HUES6 (cell line): ENCODE measurements at regions not wholly inside any gene's neighbourhood (a gene's known extent, or its start where the extent isn't known, plus 50 kb on each side); places are given as distances from the start of the nearest gene placed in this dataset.

Experiments used
- H3K27ac ChIP-seq: 2 replicates; pipeline ENCODE4 v1.7.0; 2013; ENCODE audit warnings: low read depth, mild to moderate bottlenecking, low read length, inconsistent platforms
- H3K27me3 ChIP-seq: 2 replicates; pipeline ENCODE4 v1.6.1; 2013; ENCODE audit warnings: low read length; ENCODE audit not compliant: control insufficient read depth, insufficient read depth
- H3K36me3 ChIP-seq: 2 replicates; pipeline ENCODE4 v1.6.1; 2013; ENCODE audit warnings: low read length; ENCODE audit not compliant: control insufficient read depth, insufficient read depth
- H3K4me1 ChIP-seq: 2 replicates; pipeline ENCODE4 v1.6.1; 2013; ENCODE audit warnings: low read length; ENCODE audit not compliant: control insufficient read depth, insufficient read depth
- H3K4me3 ChIP-seq: 2 replicates; pipeline ENCODE4 v1.5.1; 2013; ENCODE audit warnings: low read depth, low read length
- H3K9ac ChIP-seq: one replicate; pipeline ENCODE4 v1.6.1; 2013; ENCODE audit warnings: mild to moderate bottlenecking, low read length
- H3K9me3 ChIP-seq: 2 replicates; pipeline ENCODE4 v1.6.1; 2013; ENCODE audit warnings: low read depth, low read length; ENCODE audit not compliant: control insufficient read depth, insufficient read depth

DNA sequence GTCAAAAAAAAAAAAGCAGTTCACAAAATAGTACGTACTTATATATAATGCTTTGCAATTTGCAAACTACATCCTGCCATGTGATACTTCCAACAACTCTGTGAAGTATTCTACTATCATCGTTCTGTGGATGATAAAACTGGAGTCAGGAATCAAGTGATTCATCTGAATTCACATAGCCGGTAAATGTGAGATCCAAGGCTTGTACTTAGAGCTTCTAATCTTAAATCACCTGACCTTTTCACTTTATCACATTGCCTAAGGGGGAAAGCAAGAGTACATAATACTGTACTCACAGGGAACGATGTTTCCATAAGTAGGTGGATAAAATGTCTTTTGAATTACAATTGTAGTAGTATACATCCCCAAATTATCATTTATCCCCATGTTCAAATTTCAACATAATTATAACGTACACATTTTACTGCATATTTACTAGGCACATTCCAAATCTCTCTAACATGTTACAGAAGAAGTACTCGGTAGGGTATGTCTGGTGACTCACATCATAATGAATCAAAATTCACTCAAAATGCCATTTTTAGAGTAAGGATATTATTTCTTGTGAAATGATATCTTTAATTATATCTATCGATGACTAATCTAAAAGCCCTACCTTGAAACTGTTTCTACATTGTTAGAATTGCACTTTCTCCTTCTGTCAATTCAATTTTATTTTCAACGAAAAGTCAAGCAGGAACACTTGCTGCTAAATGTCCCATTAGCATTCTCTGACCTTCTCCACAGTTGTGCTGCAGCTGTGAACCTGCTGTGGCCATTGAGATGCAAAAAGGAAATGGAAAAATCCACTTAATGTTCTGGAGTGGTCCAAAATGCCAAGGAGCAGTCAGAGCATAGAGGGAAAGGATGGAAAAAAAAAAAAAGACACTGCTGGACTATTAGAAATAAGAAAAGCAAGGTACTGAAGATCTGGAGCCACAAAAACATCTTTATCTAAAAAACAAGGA lies 78.9 kb downstream of the OR2K2 start:
- no peaks in the 10 kb centered on the region for H3K27me3 ChIP-seq
- H3K36me3 ChIP-seq, result no peaks in the 10 kb centered on the region
- H3K4me3 ChIP-seq, result no peak overlapping the region
- H3K9ac ChIP-seq, result no peak overlapping the region
- no peaks in the 10 kb centered on the region for H3K9me3 ChIP-seq
- 0 out of 2 replicates have a peak overlapping the region, but pooled peaks have one; percentile 26 for H3K27ac ChIP-seq
- peaks cover 6% of the 10 kb centered on the region for H3K4me1 ChIP-seq

DNA sequence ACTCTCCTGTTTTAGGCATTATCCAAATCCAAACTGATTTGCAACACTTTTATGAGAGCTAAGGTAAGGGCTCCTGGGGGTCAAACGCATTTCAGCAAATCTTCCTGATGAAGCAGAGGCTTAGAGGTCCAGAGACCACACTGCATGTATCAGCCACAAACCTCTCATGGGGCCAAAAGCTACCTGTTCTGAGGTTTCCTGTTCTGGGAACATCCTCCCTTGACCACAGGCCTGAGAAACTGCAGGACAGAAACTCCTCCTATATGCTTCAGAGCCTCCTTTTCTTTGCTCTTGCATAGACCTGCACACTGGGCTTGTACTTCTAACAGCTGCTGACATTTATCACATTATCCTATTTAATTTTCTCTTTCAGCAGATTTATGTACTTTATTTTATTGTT lies 92.6 kb downstream of the OR2K2 start:
- Histone ChIP-seq H3K4me3 (no peak overlapping the region), H3K27ac (no peak overlapping the region), H3K9ac (no peak overlapping the region), H3K4me1 (peaks cover 12% of the 10 kb centered on the region), H3K27me3 (no peaks in the 10 kb centered on the region), H3K9me3 (no peaks in the 10 kb centered on the region), H3K36me3 (no peaks in the 10 kb centered on the region)

DNA sequence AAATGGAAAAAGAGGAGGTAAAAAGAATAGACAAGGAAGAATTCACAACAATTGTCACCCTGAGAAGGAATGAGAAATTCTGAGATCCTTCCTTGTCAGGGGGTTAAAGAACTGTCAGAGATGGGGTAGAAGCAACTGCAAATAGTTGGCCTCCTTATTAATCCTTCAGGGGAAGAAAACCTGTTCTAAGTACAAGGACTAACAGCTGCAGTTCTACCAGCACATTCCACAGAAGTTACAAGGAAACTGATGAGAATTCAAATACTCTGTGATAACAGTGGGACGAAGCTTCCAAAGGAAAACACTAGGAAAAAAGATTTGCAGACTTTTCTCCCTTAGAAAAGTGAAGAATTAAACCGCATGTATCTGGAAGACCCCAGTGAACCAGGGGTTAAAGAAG lies 93.7 kb downstream of the OR2K2 start:
- Histone ChIP-seq H3K9ac (no peak overlapping the region), H3K4me1 (peaks cover 14% of the 10 kb centered on the region), H3K27me3 (no peaks in the 10 kb centered on the region), H3K36me3 (no peaks in the 10 kb centered on the region), H3K27ac (no peak overlapping the region), H3K9me3 (no peaks in the 10 kb centered on the region), H3K4me3 (no peak overlapping the region)

DNA sequence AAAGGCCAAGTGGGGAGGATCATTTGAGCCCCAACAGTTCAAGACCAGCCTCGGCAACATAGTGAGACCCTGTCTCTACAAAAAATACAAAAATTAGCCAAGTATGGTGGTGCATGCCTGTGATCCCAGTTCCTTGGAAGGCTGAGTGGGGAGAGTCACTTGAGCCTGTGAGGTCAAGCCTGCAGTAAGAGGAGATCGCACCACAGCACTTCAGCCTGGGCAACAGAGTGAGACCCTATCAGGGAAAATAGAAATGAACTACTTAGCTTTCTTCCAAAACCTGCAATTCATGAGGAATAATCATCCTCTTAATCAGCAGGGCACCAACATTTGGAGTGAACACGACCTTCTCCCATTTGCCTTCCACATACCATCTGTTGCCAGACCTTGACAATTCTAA lies 96.1 kb downstream of the OR2K2 start:
- Histone ChIP-seq H3K27ac (no peak overlapping the region), H3K9me3 (no peaks in the 10 kb centered on the region), H3K36me3 (no peaks in the 10 kb centered on the region)

DNA sequence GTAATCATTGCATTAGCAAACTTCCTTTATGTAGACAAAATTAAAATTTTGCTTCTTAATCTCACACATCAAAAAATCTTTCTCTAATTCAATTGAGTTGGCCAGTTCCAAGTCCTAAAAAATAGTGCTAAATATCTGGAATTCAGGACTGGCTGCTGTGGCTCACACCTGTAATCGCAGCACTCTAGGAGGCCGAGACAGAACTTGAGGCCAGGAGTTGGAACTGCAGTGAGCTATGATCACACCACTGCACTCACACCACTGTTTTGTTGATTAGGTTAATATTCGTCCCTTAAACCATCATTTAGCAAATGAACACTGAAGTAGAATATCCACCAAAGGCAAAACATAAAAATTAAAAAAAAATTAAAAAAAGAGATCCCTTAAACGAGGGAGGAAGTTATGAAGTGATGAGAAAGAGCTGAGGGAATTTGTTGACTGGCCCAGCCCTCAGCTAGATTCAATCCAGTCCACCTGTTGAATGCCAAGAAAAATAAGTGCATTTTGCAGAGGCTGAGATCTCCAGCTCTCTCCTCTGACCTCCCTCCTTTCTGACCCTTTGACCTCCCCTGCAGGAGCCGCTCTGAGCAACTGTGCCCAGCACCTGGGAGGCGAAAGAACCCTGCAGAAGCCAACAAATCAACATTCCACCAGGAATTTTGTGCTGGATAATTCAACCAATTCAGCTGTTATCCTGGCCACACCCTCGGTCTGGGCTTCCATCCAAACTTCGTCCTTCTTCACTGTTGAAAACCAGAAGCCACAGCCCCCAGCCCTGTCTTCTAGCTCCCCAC lies 96.8 kb downstream of the OR2K2 start:
- no peak overlapping the region for H3K27ac ChIP-seq
- H3K9me3 ChIP-seq, result no peaks in the 10 kb centered on the region

More for the DNA sequence above, 96.1 kb downstream of the OR2K2 start:
- H3K4me1 ChIP-seq, result peaks cover 14% of the 10 kb centered on the region
- no peak overlapping the region for H3K9ac ChIP-seq
- no peaks in the 10 kb centered on the region for H3K27me3 ChIP-seq
- H3K4me3 ChIP-seq, result no peak overlapping the region

DNA sequence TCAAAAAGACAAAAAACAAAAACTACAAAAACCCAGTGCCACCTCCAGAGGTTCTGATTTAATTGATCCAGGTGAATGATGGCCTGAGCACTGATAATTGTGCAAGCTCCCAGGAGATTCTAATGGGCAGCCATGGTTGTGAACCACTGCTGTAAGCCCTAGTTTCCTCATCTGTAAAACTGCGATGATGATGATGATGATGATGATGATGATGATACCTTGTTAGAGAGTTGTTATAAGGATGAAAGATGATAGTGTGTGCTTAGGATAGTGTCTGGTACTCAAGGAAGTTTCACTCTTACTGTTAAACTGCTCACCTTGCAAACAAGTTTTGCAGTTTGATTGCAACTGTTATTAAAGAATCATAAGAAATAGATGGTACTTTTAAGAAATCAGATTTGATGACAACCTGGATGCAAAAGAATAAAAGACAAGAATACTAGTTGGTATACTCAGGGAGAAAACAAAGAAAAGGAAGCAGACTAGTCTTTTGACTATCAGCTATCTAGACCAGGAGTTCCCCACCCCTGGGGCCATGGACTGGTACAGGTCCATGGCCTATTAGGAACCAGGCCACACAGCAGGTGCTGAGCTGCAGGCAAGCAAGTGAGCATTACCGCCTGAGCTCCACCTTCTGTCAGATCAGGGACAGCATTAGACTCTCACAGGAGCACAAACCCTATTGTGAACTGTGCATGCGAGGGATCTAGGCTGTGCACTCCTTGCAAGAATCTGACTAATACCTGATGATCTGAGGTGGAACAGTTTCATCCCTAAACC lies 98.0 kb downstream of the OR2K2 start:
- H3K4me1 ChIP-seq, result peaks cover 14% of the 10 kb centered on the region
- H3K4me3 ChIP-seq, result no peak overlapping the region
- H3K27me3 ChIP-seq, result no peaks in the 10 kb centered on the region
- H3K9ac ChIP-seq, result no peak overlapping the region
- H3K9me3 ChIP-seq, result no peaks in the 10 kb centered on the region
- no peak overlapping the region for H3K27ac ChIP-seq
- H3K36me3 ChIP-seq, result no peaks in the 10 kb centered on the region

More for the DNA sequence above, 96.8 kb downstream of the OR2K2 start:
- Histone ChIP-seq H3K4me3 (no peak overlapping the region), H3K9ac (no peak overlapping the region), H3K36me3 (no peaks in the 10 kb centered on the region), H3K27me3 (no peaks in the 10 kb centered on the region), H3K4me1 (peaks cover 14% of the 10 kb centered on the region)

DNA sequence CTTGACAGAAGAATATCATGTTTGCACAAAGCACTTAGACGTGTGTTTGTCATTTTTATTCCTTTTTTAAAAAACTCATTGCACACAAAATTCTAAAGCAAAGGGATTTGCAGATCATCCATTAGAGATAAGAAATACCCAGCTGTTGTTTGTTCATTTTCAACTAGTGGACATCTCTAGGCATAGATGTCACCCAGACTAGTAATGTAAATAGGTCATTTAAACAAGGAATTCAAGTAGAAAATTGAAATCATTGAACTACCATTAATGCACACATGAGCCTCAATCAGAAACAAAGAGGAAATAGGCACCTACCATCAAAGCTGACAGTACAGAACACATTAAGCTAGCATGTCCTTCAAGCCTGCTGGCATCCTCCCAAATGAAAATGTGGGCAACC lies 107.3 kb downstream of the OR2K2 start:
- Histone ChIP-seq H3K4me1 (no peaks in the 10 kb centered on the region), H3K27ac (no peak overlapping the region), H3K36me3 (no peaks in the 10 kb centered on the region), H3K4me3 (no peak overlapping the region), H3K9me3 (no peaks in the 10 kb centered on the region), H3K9ac (no peak overlapping the region), H3K27me3 (no peaks in the 10 kb centered on the region)

DNA sequence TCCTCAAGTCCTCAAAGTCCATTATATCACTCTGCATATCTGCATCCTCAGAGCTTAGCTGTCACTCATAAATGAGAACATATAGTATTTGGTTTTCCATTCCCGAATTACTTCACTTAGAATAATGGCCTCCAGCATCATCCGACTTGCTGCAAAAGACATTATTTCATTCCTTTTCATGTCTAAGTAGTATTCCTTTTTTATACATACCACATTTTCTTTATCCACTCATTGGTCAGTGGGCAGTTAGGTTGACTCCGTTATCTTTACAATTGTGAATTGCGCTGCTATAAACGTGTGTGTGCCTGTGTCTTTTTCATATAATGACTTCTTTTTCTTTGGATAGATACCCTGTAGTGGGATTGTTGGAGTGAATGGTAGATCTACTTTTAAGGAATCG lies 117.2 kb downstream of the OR2K2 start:
- Histone ChIP-seq H3K4me1 (no peaks in the 10 kb centered on the region), H3K9me3 (peaks cover 25% of the 10 kb centered on the region), H3K36me3 (no peaks in the 10 kb centered on the region), H3K9ac (no peak overlapping the region), H3K4me3 (no peak overlapping the region), H3K27me3 (no peaks in the 10 kb centered on the region), H3K27ac (no peak overlapping the region)

DNA sequence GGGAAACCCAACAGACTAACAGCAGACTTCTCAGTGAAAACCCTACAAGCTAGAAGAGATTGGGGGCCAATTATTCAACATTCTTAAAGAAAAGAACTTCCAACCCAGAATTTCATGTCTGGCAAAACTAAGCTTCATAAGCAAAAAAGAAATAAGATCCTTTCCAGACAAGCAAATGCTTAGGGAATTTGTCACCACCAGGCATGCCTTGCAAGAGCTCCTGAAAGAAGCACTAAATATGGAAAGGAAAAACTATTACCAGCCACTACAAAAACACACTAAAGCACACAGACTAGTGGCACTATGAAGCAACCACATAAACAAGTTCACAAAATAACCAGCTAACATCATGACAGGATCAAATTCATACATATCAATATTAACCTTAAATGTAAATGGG lies 131.1 kb downstream of the OR2K2 start:
- H3K36me3 ChIP-seq, result no peaks in the 10 kb centered on the region
- H3K4me1 ChIP-seq, result no peaks in the 10 kb centered on the region
- H3K9ac ChIP-seq, result no peak overlapping the region
- H3K4me3 ChIP-seq, result no peak overlapping the region
- no peaks in the 10 kb centered on the region for H3K27me3 ChIP-seq
- H3K27ac ChIP-seq, result no peak overlapping the region
- H3K9me3 ChIP-seq, result peaks cover 5% of the 10 kb centered on the region; the same call in 1 of the 2 replicates

DNA sequence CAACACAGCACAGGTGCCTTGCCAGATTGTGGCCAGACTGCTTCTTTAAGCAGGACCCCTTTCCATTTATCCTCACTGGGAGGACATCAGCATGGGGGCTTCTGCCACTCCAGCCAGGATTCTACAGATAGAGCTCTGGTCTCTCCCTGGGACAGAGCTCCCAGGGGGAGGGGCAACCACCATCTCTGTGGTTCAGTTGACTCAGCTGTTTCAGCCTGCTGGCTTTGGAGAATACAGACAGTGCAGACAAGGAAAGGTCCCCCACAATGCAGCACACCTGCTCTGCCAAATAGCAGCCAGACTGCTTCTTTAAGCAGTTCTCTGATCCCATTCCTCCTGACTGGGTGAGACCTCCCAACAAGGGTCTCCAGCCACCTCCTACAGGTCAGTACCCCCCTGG lies 132.8 kb downstream of the OR2K2 start:
- no peaks in the 10 kb centered on the region for H3K9me3 ChIP-seq
- H3K27me3 ChIP-seq, result no peaks in the 10 kb centered on the region
- peaks cover 4% of the 10 kb centered on the region; the same call in 1 of the 2 replicates for H3K4me1 ChIP-seq
- H3K36me3 ChIP-seq, result no peaks in the 10 kb centered on the region
- H3K27ac ChIP-seq, result no peak overlapping the region
- H3K9ac ChIP-seq, result no peak overlapping the region
- no peak overlapping the region for H3K4me3 ChIP-seq
